MV-4-11 (cell line): ENCODE measurements at regions not wholly inside any gene's neighbourhood (a gene's known extent, or its start where the extent isn't known, plus 50 kb on each side); places are given as distances from the start of the nearest gene placed in this dataset.
"Not testable (repeated sequence)": the region's sequence is repeated elsewhere in the genome, so short reads cannot be mapped to it uniquely, and the experiment has no call there.

Experiments
- DNase-seq: peaks from one replicate; lab custom pipeline; 2025; lab: John Stamatoyannopoulos, UW

GRCh38 chr1:213464786-213465460 lies 413.9 kb downstream of the RPS6KC1 start:
- no peak for DNase-seq

- no peak for DNase-seq
These were observed 415.5 kb downstream of the RPS6KC1 start for GRCh38 chr1:213466541-213466940.

- DNase-seq, result no peak
These were observed 423.0 kb downstream of the RPS6KC1 start for GRCh38 chr1:213474054-213474453.

- no peak for DNase-seq
These were observed 430.4 kb downstream of the RPS6KC1 start for GRCh38 chr1:213481395-213481794.

DNA sequence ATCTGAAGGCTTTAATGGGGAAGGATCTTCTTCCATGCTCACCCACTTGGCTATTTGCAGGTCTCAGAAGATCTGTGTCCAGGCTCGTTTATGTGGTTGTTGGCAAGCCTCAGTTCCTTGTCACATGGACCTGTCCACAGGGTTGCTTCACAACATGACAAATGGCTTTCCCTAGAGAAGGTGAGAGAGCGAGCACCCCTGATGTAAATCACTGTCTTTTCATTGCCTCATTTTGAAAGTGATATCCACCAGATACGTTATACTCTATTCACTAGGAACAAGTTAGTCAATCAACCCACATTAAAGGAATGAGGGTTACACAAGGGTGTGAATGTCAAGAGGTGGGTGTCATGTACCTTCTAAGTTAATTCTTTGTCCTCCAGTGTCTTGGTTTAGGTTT lies 433.3 kb downstream of the RPS6KC1 start:
- DNase-seq, result no peak

- DNase-seq, result no peak
These were observed 433.7 kb downstream of the RPS6KC1 start for GRCh38 chr1:213484758-213485157.

DNA sequence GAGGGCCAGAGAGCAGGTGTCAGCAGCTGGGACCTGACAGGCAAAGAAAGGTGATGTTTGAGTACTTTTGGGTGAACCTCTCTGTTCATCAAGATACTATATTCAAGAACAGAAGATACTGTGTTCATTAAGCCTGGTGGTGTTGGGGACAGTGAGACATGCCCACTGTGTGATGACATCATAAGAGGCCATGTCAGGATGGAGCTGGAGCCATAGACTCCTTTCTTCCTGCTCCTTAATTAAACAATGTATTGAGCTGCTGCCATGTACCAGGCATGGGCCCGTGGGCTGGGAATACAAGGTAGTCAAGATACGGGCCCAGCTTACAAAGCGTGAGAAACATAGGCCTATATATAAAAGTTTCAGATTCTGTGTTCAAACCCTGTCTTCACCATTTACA lies 435.4 kb downstream of the RPS6KC1 start:
- no peak for DNase-seq

DNA sequence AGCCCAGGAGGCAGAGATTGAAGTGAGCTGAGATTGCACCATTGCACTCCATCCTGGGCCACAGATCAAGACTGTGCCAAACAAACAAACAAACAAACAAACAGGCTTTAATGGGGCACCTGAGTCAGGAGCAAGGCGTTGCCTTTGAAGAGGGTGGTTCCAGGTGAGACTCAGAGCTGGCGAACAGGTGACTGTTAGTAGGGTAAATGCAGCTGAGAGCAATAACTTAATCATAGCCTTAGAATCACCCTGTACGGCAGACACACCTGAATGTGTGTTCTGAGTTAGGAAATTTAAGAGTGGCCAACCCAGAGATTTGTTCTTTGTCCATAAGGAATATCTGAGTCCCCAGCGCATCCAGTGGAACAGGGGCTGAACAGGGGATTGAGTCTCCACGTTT lies 440.4 kb downstream of the RPS6KC1 start:
- DNase-seq, result no peak

DNA sequence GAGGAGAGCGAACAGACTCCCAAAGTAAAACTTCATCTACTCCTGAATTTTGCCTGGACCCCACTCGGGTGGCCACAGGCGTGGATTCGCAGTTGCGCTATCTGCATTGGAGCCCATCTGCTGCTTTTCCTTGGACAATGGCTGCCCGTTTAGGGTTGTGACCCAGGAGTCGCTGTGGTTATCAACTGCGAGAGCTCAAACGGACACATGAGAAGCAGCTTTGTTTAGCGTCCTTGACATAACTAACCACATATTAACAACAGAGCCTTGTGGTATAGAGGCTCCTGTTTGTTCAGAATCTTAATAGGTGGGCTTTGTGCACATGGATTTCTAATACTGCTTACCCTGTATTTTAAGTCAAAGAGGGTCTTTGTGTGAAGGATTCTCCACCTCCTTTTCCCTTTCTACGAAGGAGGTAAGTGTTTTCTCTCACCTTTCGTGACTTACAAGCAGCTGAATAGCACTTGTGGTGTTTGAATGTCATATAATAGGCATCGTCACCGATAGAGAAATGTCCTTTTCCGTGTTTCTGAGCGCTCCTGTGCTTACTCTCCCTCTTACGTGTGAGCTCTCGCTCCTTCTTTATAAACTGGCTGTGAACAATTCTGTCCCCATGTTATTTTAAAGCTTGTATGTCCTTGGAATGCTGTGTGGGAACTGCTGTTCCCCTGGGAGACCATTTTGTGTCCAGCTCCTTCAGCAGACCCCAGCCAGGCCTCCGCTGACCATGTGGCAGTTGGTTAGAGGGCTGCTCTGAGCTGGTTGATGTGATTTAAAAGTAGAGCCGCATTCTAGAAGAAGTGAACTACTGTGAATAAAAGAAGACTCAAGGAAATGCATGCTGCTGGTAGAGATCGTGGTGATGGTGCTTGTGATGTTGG lies 441.4 kb downstream of the RPS6KC1 start:
- DNase-seq, result no peak

DNA sequence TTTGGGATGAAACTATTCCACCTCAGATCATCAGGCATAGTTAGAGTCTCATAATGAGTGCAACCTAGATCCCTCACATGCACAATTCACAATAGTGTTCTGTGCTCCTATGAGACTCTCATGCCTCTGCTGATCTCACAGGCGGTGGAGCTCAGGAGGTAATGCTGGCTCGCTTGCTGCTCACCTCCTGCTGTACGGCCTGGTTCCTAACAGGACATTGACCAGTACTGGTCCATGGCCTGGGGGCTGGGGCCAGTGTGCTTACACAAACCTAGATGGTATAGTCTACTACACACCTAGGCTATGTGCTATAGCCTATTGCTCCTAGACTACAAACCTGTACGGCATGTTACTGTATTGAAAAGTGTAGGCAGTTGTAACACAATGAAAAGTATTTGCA lies 448.4 kb downstream of the RPS6KC1 start:
- DNase-seq, result no peak

- no peak for DNase-seq
These were observed 456.6 kb downstream of the RPS6KC1 start for GRCh38 chr1:213507472-213508223.

- DNase-seq, result no peak
These were observed 460.1 kb downstream of the RPS6KC1 start for GRCh38 chr1:213511173-213511572.

DNA sequence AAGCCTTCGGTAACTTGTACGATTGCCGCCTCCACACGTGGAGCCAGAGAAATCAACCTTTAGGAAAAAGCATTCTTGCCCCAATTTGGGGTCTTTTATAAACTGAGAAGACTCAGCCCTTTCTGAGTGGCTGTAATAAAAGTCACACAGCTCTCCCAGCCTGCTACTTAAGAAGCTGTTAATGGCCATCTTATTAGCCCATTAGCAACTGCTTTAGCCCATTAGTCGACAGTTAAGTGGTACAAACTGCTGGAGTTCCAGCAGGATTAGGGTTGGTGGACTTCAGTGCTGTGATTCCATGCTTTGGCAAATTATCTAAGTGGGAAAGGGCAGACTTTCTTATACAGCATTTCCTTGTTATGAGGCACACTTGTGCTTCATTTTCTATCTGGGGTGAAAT lies 461.3 kb downstream of the RPS6KC1 start:
- no peak for DNase-seq

DNA sequence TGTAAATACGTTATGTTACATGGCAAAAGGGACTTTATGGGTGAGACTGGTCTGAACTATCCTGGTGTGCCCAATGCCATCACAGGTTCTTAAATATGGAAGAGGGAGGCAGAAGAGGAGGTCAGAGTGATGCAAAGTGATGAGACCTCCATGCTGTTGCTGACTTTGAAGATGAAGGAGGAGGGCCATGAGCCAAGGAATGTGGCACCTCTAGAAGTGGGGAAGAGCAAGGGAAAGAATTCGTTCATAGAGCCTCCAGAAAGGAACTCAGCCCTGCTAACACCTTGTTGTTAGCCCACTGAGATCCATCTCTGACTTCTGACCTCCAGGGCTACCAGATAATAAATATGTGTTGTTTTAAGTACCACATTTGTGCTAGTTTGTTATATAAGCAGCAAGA lies 462.0 kb downstream of the RPS6KC1 start:
- no peak for DNase-seq

DNA sequence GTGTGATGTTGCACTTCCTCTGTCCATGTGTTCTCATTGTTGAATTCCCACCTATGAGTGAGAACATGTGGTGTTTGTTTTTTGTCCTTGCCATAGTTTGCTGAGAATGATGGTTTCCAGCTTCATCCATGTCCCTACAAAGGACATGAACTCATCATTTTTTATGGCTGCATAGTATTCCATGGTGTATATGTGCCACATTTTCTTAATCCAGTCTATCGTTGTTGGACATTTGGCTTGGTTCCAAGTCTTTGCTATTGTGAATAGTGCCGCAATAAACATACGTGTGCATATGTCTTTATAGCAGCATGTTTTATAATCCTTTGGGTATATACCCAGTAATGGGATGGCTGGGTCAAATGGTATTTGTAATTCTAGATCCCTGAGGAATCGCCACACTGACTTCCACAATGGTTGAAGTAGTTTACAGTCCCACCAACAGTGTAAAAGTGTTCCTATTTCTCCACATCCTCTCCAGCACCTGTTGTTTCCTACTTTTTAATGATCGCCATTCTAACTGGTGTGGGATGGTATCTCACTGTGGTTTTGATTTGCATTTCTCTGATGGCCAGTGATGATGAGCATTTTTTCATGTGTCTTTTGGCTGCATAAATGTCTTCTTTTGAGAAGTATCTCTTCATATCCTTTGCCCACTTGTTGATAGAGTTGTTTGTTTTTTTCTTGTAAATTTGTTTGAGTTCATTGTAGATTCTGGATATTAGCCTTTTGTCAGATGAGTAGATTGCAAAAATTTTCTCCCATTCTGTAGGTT lies 463.6 kb downstream of the RPS6KC1 start:
- not testable (repeated sequence) for DNase-seq

GRCh38 chr1:213519098-213519497 lies 468.1 kb downstream of the RPS6KC1 start:
- no peak for DNase-seq

GRCh38 chr1:213521206-213521605 lies 466.6 kb upstream of the PROX1 start:
- no peak for DNase-seq

DNA sequence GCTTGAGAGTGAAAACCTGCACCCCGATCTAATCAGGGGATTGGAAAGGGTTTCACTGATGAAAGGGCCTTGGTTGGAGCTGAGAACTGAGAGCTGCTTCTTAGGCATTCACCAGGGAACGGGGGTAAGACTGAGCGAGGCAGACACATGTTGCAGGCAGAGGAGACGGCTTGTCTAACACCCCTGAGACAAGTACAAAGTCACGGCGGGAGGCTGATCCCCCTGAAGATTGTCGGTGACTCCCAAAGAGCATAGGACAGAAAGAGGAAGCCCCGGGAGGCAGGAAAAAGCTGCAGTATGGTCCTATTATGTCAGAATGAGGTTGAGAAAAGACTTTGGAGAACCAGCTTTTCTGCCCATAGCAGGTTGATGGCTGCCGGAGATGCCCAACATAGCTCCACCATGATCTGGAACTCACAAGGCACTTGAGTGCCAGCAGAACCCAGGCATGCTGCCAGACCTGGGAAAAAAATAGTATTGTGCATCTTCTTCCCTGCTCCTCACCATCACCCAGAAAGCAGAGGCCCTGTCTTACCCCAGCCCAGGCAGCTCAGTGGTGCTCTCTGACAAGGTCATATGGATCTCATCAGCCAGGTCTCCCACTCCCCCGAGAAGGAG lies 463.9 kb upstream of the PROX1 start:
- DNase-seq, result no peak

GRCh38 chr1:213526306-213526705 lies 461.5 kb upstream of the PROX1 start:
- DNase-seq, result no peak

DNA sequence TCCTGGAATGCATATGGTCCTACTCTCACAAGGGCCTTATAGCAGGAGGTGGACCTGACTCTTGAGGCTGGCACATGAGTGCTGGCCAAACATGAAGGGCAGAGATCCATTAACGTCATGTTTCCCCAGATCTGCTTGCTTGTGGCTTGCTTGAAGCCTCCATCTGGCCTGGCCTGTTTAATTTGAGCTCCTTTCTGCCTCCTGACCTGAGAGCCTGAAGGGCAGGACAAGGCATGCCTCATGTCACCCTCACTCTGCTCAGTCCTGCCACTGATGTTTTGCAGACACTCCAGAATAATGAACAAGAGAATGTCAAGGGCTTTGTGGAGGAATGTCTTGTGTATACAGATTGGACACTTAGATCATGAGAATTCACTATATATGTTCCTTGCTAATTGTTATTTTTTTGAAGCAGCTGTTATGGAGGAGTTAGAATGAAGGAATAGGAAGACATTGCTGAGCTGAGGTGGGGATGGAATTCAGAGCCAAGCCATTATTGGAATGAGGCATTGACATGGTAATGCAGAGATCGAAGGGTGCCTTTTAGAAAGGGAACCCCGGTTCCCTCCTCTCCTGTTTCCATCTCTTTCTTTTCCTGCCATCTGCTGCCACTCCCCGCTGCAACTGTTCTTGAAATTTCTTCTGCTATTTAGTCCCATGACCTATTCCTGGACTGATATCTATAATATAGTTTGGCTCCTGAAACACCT lies 457.0 kb upstream of the PROX1 start:
- DNase-seq, result no peak
